SIG-M5 (cell line): ENCODE measurements at regions not wholly inside any gene's neighbourhood (a gene's known extent, or its start where the extent isn't known, plus 50 kb on each side); places are given as distances from the start of the nearest gene placed in this dataset.

Experiments used
- DNase-seq: peaks from one replicate; lab custom pipeline; 2025; lab: John Stamatoyannopoulos, UW

GRCh38 chr3:148643389-148643840 is 54.3 kb upstream of the AGTR1 start:
- DNase-seq = no peak

- no peak for DNase-seq
These were observed 51.5 kb upstream of the AGTR1 start for GRCh38 chr3:148646126-148646665.
